PFSK-1 (cell line): ENCODE measurements at regions not wholly inside any gene's neighbourhood (a gene's known extent, or its start where the extent isn't known, plus 50 kb on each side); places are given as distances from the start of the nearest gene placed in this dataset.

ENCODE experiments used
- POLR2AphosphoS5 ChIP-seq: IDR thresholded peaks from 2 replicates; pipeline ENCODE4 v1.6.1; 2012; ENCODE audit warnings: low read depth, mild to moderate bottlenecking, control low read depth, low read length, moderate library complexity
- TAF1 ChIP-seq: IDR thresholded peaks from 2 replicates; pipeline ENCODE4 v1.6.1; 2012; ENCODE audit warnings: low read length, control low read depth, borderline replicate concordance; ENCODE audit not compliant: insufficient read depth
- TF ChIP-seq, protein P1 (sequence below), 2 experiments: IDR thresholded peaks; 2 replicates each; pipeline versions ENCODE4 v1.6.1 to v1.8.0; 2011 to 2012; ENCODE audit warnings: low read depth in 2 of 2, low read length in 2 of 2, control low read depth in 1 of 2, inconsistent platforms in 1 of 2, mild to moderate bottlenecking in 1 of 2, moderate library complexity in 1 of 2; ENCODE audit not compliant: insufficient read depth in 1 of 2

- TF ChIP-seq TAF1 (no peak), POLR2AphosphoS5 (no peak)
- TF ChIP-seq, protein P1, sequence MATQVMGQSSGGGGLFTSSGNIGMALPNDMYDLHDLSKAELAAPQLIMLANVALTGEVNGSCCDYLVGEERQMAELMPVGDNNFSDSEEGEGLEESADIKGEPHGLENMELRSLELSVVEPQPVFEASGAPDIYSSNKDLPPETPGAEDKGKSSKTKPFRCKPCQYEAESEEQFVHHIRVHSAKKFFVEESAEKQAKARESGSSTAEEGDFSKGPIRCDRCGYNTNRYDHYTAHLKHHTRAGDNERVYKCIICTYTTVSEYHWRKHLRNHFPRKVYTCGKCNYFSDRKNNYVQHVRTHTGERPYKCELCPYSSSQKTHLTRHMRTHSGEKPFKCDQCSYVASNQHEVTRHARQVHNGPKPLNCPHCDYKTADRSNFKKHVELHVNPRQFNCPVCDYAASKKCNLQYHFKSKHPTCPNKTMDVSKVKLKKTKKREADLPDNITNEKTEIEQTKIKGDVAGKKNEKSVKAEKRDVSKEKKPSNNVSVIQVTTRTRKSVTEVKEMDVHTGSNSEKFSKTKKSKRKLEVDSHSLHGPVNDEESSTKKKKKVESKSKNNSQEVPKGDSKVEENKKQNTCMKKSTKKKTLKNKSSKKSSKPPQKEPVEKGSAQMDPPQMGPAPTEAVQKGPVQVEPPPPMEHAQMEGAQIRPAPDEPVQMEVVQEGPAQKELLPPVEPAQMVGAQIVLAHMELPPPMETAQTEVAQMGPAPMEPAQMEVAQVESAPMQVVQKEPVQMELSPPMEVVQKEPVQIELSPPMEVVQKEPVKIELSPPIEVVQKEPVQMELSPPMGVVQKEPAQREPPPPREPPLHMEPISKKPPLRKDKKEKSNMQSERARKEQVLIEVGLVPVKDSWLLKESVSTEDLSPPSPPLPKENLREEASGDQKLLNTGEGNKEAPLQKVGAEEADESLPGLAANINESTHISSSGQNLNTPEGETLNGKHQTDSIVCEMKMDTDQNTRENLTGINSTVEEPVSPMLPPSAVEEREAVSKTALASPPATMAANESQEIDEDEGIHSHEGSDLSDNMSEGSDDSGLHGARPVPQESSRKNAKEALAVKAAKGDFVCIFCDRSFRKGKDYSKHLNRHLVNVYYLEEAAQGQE (IDR thresholded peaks at IDR 0.05; ENCODE audit: insufficient read depth in 1 of 2, low read depth in 2 of 2, low read length in 2 of 2), result no peak
These were observed 175.9 kb upstream of the GHITM start for GRCh38 chr10:83963446-83963845.
